Ishikawa (cell line): ENCODE measurements at regions not wholly inside any gene's neighbourhood (a gene's known extent, or its start where the extent isn't known, plus 50 kb on each side); places are given as distances from the start of the nearest gene placed in this dataset.

Source experiments
- CEBPB ChIP-seq: IDR thresholded peaks from 2 replicates; pipeline ENCODE4 v1.6.1; 2012
- CREB1 ChIP-seq: IDR thresholded peaks from 2 replicates; pipeline ENCODE4 v1.6.1; 2012; ENCODE audit warnings: low read depth
- EGR1 ChIP-seq: IDR thresholded peaks from 2 replicates; pipeline ENCODE4 v1.6.1; 2012
- EP300 ChIP-seq: IDR thresholded peaks from 2 replicates; pipeline ENCODE4 v1.6.1; 2012; ENCODE audit warnings: borderline replicate concordance
- MAX ChIP-seq: IDR thresholded peaks from 2 replicates; pipeline ENCODE4 v1.6.1; 2012
- NFIC ChIP-seq: IDR thresholded peaks from 2 replicates; pipeline ENCODE4 v1.6.1; 2012
- RAD21 ChIP-seq: IDR thresholded peaks from 2 replicates; pipeline ENCODE4 v1.6.1; 2012; ENCODE audit warnings: low read depth
- REST ChIP-seq: IDR thresholded peaks from 2 replicates; pipeline ENCODE4 v1.6.1; 2012; ENCODE audit warnings: low read depth, mild to moderate bottlenecking
- TAF1 ChIP-seq: IDR thresholded peaks from 2 replicates; pipeline ENCODE4 v1.6.1; 2012; ENCODE audit warnings: low read depth, mild to moderate bottlenecking
- TEAD4 ChIP-seq: IDR thresholded peaks from 2 replicates; pipeline ENCODE4 v1.6.1; 2012
- USF1 ChIP-seq: IDR thresholded peaks from 2 replicates; pipeline ENCODE4 v1.6.1; 2012

GRCh38 chr10:69730251-69731156, 71.2 kb upstream of the COL13A1 start:
- TF ChIP-seq RAD21 (no peak), USF1 (no peak), MAX (no peak), CREB1 (no peak), NFIC (no peak), EP300 (no peak), CEBPB (no peak), TAF1 (no peak), REST (no peak), EGR1 (no peak), TEAD4 (no peak)
